Heart right ventricle (tissue), 16 donors: ENCODE measurements at regions not wholly inside any gene's neighbourhood (a gene's known extent, or its start where the extent isn't known, plus 50 kb on each side); places are given as distances from the start of the nearest gene placed in this dataset.

Experiments used
- ATAC-seq, 8 donors: fragments of 200-7000 bp; cut with Tn5 transposase; one replicate each; pipeline ENCODE4 v1.9.1; 2020; ENCODE audit warnings: mild to moderate bottlenecking in 8 of 8, moderate library complexity in 8 of 8, moderate number of reproducible peaks in 1 of 8
- DNase-seq, 2 donors: peaks; one replicate each; pipeline ENCODE4 v3.0.0-alpha.2; 2020
- H3K27ac ChIP-seq, 10 donors: fragments of 200-600 bp; sonication (generic) in 2 of 10; one replicate each; pipeline versions ENCODE4 v1.5.0 to v1.8.0; 2020 to 2022; ENCODE audit warnings: mild to moderate bottlenecking in 3 of 10
- H3K27me3 ChIP-seq, 7 donors: fragments of 200-600 bp; one replicate each; pipeline ENCODE4 v1.8.0; 2021 to 2022; ENCODE audit warnings: mild to moderate bottlenecking in 2 of 7
- H3K36me3 ChIP-seq, 9 donors: fragments of 200-600 bp; sonication (generic) in 1 of 9; one replicate each; pipeline versions ENCODE4 v1.5.0 to v1.8.0; 2020 to 2022; ENCODE audit warnings: mild to moderate bottlenecking in 2 of 9
- H3K4me1 ChIP-seq, 9 donors: fragments of 200-600 bp; sonication (generic) in 1 of 9; one replicate each; pipeline versions ENCODE4 v1.5.0 to v1.8.0; 2020 to 2022; ENCODE audit warnings: mild to moderate bottlenecking in 4 of 9
- H3K4me3 ChIP-seq, 10 donors: fragments of 200-600 bp; sonication (generic) in 2 of 10; one replicate each; pipeline versions ENCODE4 v1.5.0 to v1.8.0; 2020 to 2022; ENCODE audit warnings: mild to moderate bottlenecking in 7 of 10, moderate library complexity in 2 of 10
- H3K9me3 ChIP-seq, 11 donors: fragments of 200-600 bp in 10 of 11; sonication (generic) in 2 of 11; one replicate each; pipeline versions ENCODE4 v1.5.0 to v1.8.0; 2013 to 2022; ENCODE audit warnings: mild to moderate bottlenecking in 2 of 11, control low read depth in 1 of 11, moderate library complexity in 1 of 11
- WGBS, 2 donors: extraction: QIAGEN DNeasy Blood & Tissue Kit; methylation state at CpG; one replicate each; pipeline ENCODE4 v1.1.7; 2013; ENCODE audit warnings: inconsistent platforms in 1 of 2; 5-methylcytosine and 5-hydroxymethylcytosine counted together
- intact Hi-C, 10 donors: fragments of 100-400 bp; cut with DNase I; formaldehyde crosslinking; loops; one replicate each; pipeline versions ENCODE4 v1.11.1 to v1.14.2; 2022
- TF ChIP-seq, protein P1 (sequence below), 9 donors: fragments of 200-600 bp; sonication (generic) in 2 of 9; IDR thresholded peaks; one replicate each; pipeline versions ENCODE4 v1.5.0 to v1.8.0; 2021 to 2022; ENCODE audit warnings: antibody characterized with exemption in 9 of 9, mild to moderate bottlenecking in 5 of 9, moderate library complexity in 1 of 9
- donor health status: Arrhythmogenic right ventricular cardiomyopathy.
- donor health status: ischemic (EF 13 %, LVEDD 7.1; RV severe dilation, severe dysfunction).
- donor health status: healthy with polysubstance abuse.
- donor health status: DM: no; HTN: yes; CAD: no.
- donor health status: DM: no; HTN: no; CAD: no.
- donor health status: ischemic (EF 25% LVEDD 6.9; RV normal size, moderate dysfunction).
- donor health status: ischemic (EF 25% LVEDD 5.7; RV mildly dilated, moderate dysfunction).
- donor health status: healthy.
- donor health status: DM: yes; HTN: yes; CAD: no.
- donor health status: Ischemic cardiomyopathy.
- donor health status: ischemic (EF 35%, LVEDD 5.7; RV mildly dilated, moderate dysfunction).
- donor health status: nonischemic (EF 11% LVEDD 7.7; RV severe dilation, severe dysfunction).
- donor health status: DM: yes; HTN: yes; CAD: no.
- donor health status: PGD.
- donor health status: ischemic (EF 29% LVEDD 5.4; RV normal size, mild dysfunction).
- donor health status: nonischemic (EF 23%, LVEDD 6.1; RV moderate dilation, normal function).

DNA sequence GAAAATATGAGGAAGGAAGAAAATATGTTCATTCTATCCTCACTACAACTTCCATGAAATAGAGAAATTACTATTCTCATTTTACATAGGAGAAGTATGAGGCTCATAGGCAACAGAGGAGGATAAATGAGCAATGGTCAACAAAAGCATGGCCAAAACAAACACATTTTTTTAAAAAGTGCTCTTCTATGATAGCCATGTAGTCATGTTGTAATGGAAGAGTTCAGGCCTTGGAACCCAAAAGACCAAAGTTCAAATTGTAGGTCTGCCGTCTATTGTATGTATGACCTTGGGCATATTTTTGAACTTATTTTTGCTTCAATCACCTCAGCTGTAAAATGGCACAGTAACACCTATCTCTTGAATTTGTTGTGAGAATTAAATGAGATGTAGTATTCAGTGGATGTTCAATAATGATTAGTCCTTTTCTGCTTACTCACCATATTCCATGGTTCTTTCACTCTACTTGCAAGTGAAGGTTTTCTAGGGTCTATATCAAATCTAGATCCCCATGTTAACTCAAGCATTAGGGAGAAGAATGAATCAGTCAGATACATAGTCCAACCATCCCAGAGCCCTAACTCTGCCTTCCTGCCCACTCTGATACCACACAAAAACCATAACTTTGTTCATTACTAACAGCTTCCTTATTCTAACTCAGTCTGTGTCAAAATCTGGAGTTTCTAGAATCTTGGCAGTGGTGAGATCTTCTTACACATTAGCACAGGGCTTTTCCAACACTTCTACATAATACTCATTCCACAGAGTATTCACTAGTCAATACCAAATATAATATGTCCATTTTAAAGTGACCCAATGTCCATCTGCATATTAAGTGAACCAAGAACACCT lies 353.2 kb downstream of the PLPP3 start:
- H3K27ac ChIP-seq, result no peak overlapping the region
- no peaks in the 10 kb centered on the region for H3K27me3 ChIP-seq
- DNase-seq (no peak), ATAC-seq (no peak)
- no peak overlapping the region for H3K4me3 ChIP-seq
- no peaks in the 10 kb centered on the region for H3K4me1 ChIP-seq
- no peaks in the 10 kb centered on the region for H3K36me3 ChIP-seq
- WGBS, 2 donors, result 91 to 97% methylated on average over 1 of the region's 1 CpG
- intact Hi-C loops, result no loop called here
- H3K9me3 ChIP-seq, result no peaks in the 10 kb centered on the region
- TF ChIP-seq, protein P1, sequence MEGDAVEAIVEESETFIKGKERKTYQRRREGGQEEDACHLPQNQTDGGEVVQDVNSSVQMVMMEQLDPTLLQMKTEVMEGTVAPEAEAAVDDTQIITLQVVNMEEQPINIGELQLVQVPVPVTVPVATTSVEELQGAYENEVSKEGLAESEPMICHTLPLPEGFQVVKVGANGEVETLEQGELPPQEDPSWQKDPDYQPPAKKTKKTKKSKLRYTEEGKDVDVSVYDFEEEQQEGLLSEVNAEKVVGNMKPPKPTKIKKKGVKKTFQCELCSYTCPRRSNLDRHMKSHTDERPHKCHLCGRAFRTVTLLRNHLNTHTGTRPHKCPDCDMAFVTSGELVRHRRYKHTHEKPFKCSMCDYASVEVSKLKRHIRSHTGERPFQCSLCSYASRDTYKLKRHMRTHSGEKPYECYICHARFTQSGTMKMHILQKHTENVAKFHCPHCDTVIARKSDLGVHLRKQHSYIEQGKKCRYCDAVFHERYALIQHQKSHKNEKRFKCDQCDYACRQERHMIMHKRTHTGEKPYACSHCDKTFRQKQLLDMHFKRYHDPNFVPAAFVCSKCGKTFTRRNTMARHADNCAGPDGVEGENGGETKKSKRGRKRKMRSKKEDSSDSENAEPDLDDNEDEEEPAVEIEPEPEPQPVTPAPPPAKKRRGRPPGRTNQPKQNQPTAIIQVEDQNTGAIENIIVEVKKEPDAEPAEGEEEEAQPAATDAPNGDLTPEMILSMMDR (IDR thresholded peaks at IDR 0.05), result no peak

DNA sequence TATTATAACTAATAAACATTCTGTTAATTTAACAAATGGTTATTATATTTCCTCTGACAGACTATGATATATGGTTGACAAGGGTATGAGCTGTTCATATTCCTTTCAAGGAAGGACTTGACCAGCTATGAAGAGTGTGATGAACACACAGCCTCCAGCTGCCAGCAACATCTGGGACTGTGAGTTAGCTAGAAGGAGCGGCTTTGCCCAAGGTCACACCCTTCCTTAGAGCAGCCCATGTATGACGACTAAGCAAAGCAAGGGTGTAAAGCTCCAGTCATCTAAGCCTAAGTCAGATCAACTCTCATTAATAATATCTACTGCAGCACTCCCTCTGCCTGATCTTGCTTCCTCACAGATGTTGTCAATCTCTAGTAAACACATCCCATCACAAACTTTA lies 355.4 kb downstream of the PLPP3 start:
- TF ChIP-seq, protein P1 (IDR thresholded peaks at IDR 0.05), result no peak
- Histone ChIP-seq H3K36me3 (no peaks in the 10 kb centered on the region), H3K27me3 (no peaks in the 10 kb centered on the region), H3K27ac (no peak overlapping the region), H3K9me3 (no peaks in the 10 kb centered on the region), H3K4me3 (no peak overlapping the region), H3K4me1 (no peaks in the 10 kb centered on the region)
- ATAC-seq, result no peak
- WGBS, 2 donors, result 88 to 95% methylated on average over 2 of the region's 2 CpGs
- intact Hi-C loops, result no loop called here
- no peak for DNase-seq

DNA sequence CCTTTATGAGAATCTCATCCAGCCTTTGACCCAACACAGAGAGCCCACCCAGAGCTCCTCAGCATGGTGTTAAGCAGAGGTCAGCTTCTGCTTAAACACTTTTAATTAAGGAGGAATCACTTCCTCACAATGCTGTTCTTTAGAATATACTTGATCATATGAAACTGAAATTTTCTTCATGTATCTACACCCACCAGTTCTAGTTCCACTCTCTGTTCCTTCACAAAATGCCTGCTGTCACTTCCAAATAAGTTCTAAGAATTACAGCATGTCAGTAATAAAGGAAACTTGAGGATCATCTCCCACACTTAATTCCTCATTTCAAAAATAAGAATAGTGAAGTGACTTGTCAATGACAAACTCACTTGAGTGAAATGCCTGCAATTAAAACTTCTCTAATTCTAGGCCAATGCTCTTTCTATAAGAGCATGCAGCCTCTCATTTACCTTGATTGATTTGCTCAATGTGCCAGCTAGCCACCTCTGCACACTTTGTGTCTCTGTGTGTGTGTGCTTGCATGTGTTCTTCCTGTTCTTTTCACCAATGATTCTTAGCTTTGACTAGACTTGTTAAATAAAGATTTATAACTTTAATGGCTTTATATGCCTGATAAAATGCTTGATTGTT lies 356.3 kb downstream of the PLPP3 start:
- H3K9me3 ChIP-seq, result no peaks in the 10 kb centered on the region
- TF ChIP-seq, protein P1 (IDR thresholded peaks at IDR 0.05), result no peak
- no peaks in the 10 kb centered on the region for H3K36me3 ChIP-seq
- H3K4me3 ChIP-seq, result no peak overlapping the region
- ATAC-seq, result no peak
- intact Hi-C loops, result no loop called here
- no peak for DNase-seq
- no peaks in the 10 kb centered on the region for H3K4me1 ChIP-seq
- no peaks in the 10 kb centered on the region for H3K27me3 ChIP-seq
- no peak overlapping the region for H3K27ac ChIP-seq

DNA sequence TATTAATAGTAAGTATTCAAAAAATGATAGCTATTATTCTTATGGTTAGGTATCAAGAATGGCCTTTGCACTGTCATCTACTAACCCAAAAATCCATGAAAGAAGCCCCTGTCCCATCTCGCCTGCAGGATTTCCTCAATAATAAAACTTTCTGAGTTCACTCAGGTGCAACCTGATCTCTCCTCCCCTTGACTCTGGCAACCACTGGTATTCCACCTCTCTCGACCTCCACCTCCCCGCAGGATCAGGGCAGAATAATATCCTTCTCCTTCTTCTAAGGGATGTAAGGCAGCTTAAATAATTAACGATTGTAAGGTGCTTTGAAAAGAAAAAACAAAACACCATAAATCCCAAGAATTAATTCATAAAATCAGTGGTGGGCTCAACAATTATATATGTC lies 359.3 kb downstream of the PLPP3 start:
- no peak overlapping the region for H3K4me3 ChIP-seq
- intact Hi-C loops, result no loop called here
- no peak for DNase-seq
- no peaks in the 10 kb centered on the region for H3K27me3 ChIP-seq
- H3K9me3 ChIP-seq, result no peaks in the 10 kb centered on the region
- no peak for ATAC-seq
- TF ChIP-seq, protein P1 (IDR thresholded peaks at IDR 0.05), result no peak
- peaks cover 0 to 10% (median 0%) of the 10 kb centered on the region in 9 donors for H3K4me1 ChIP-seq
- 94 to 95% methylated on average over 4 of the region's 4 CpGs for WGBS, 2 donors
- no peaks in the 10 kb centered on the region for H3K36me3 ChIP-seq
- no peak overlapping the region for H3K27ac ChIP-seq
